Testis (tissue), 2 donors: ENCODE measurements at regions not wholly inside any gene's neighbourhood (a gene's known extent, or its start where the extent isn't known, plus 50 kb on each side); places are given as distances from the start of the nearest gene placed in this dataset.

Experiments used
- DNase-seq: peaks from one replicate; pipeline ENCODE4 v3.0.0-alpha.2; 2019
- H3K27ac ChIP-seq, 2 donors: fragments of 200-600 bp; sonication (generic); one replicate each; pipeline ENCODE4 v1.5.1; 2019
- H3K27me3 ChIP-seq: fragments of 200-600 bp; sonication (generic); one replicate; pipeline ENCODE4 v1.5.1; 2019
- H3K36me3 ChIP-seq: fragments of 200-600 bp; sonication (generic); one replicate; pipeline ENCODE4 v1.5.1; 2017; ENCODE audit warnings: low read depth; ENCODE audit errors: missing control alignments
- H3K4me1 ChIP-seq: fragments of 200-600 bp; sonication (generic); one replicate; pipeline ENCODE4 v1.5.1; 2019
- H3K4me3 ChIP-seq, 2 donors: fragments of 200-600 bp; sonication (generic); one replicate each; pipeline ENCODE4 v1.5.1; 2017 to 2019
- H3K9me3 ChIP-seq: fragments of 200-600 bp; sonication (generic); one replicate; pipeline ENCODE4 v1.5.1; 2017
- POLR2A ChIP-seq: fragments of 450-650 bp; IDR thresholded peaks from one replicate; pipeline ENCODE4 v1.6.1; 2017; ENCODE audit warnings: antibody characterized with exemption, mild to moderate bottlenecking, moderate library complexity
- WGBS, 2 donors: methylation state at CpG; one replicate each; pipeline ENCODE4 v1.1.5; 2018; 5-methylcytosine and 5-hydroxymethylcytosine counted together
- intact Hi-C: fragments of 100-400 bp; cut with DNase I; formaldehyde crosslinking; loops from one replicate; pipeline ENCODE4 v1.15.1; 2023; ENCODE audit warnings: low total_unique reads
- TF ChIP-seq, protein P1 (sequence below), 3 experiments: fragments of 450-650 bp in 2 of 3; fragments of 200-600 bp in 1 of 3; sonication (generic) in 1 of 3; IDR thresholded peaks; one replicate each; pipeline ENCODE4 v1.5.1; 2016 to 2019; ENCODE audit warnings: antibody characterized with exemption in 3 of 3, mild to moderate bottlenecking in 2 of 3, moderate library complexity in 1 of 3

- WGBS, 2 donors = 63 to 70% methylated on average over 3 of the region's 3 CpGs
- H3K36me3 ChIP-seq = no peaks in the 10 kb centered on the region
- TF ChIP-seq, protein P1, sequence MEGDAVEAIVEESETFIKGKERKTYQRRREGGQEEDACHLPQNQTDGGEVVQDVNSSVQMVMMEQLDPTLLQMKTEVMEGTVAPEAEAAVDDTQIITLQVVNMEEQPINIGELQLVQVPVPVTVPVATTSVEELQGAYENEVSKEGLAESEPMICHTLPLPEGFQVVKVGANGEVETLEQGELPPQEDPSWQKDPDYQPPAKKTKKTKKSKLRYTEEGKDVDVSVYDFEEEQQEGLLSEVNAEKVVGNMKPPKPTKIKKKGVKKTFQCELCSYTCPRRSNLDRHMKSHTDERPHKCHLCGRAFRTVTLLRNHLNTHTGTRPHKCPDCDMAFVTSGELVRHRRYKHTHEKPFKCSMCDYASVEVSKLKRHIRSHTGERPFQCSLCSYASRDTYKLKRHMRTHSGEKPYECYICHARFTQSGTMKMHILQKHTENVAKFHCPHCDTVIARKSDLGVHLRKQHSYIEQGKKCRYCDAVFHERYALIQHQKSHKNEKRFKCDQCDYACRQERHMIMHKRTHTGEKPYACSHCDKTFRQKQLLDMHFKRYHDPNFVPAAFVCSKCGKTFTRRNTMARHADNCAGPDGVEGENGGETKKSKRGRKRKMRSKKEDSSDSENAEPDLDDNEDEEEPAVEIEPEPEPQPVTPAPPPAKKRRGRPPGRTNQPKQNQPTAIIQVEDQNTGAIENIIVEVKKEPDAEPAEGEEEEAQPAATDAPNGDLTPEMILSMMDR (IDR thresholded peaks at IDR 0.05) = no peak
- no peak for TF ChIP-seq POLR2A
- H3K27me3 ChIP-seq = no peaks in the 10 kb centered on the region
- H3K27ac ChIP-seq = no peak overlapping the region
- no peak for DNase-seq
- no peaks in the 10 kb centered on the region for H3K9me3 ChIP-seq
- H3K4me1 ChIP-seq = no peaks in the 10 kb centered on the region
- H3K4me3 ChIP-seq = no peak overlapping the region
- intact Hi-C loops = no loop called here
Observed at GRCh38 chr17:51423421-51424160, 163.2 kb downstream of the UTP18 start.

DNA sequence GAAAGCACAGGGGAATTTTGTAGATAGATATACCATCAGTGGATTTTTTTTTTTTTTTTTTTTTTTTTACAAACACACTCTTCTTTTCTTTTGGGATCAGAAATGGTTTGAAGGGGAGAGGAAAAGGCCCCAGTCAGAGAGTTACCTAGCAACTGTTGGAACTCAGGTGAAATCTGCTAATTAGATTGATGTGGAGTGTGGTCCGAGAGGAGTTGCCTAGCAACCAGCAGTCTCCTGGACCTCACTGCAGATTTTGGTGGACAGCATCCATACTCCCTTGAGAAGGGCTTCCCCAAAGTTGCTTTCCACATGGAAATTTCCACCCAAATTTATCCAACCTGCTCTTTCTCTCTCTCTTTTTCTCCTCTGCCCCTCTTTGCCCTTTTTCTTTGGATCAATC lies 165.4 kb downstream of the UTP18 start:
- Histone ChIP-seq H3K9me3 (no peaks in the 10 kb centered on the region), H3K4me1 (no peaks in the 10 kb centered on the region), H3K27me3 (no peaks in the 10 kb centered on the region), H3K27ac (no peak overlapping the region), H3K4me3 (no peak overlapping the region), H3K36me3 (no peaks in the 10 kb centered on the region)
- intact Hi-C loops = no loop called here
- 61 to 65% methylated on average over 1 of the region's 1 CpG for WGBS, 2 donors
- no peak for DNase-seq
- no peak for TF ChIP-seq POLR2A
- TF ChIP-seq, protein P1 (IDR thresholded peaks at IDR 0.05) = no peak

- no peaks in the 10 kb centered on the region for H3K36me3 ChIP-seq
- TF ChIP-seq POLR2A = no peak
- TF ChIP-seq, protein P1 (IDR thresholded peaks at IDR 0.05) = no peak
- H3K27ac ChIP-seq = no peak overlapping the region
- no peaks in the 10 kb centered on the region for H3K9me3 ChIP-seq
- 50 to 56% methylated on average over 7 of the region's 7 CpGs for WGBS, 2 donors
- H3K27me3 ChIP-seq = no peaks in the 10 kb centered on the region
- no peaks in the 10 kb centered on the region for H3K4me1 ChIP-seq
- no peak overlapping the region for H3K4me3 ChIP-seq
- DNase-seq = no peak
- intact Hi-C loops = no loop called here
Observed at GRCh38 chr17:51427323-51427811, 167.0 kb downstream of the UTP18 start.

- Histone ChIP-seq H3K4me3 (no peak overlapping the region), H3K9me3 (no peaks in the 10 kb centered on the region), H3K4me1 (no peaks in the 10 kb centered on the region), H3K36me3 (no peaks in the 10 kb centered on the region), H3K27me3 (no peaks in the 10 kb centered on the region), H3K27ac (no peak overlapping the region)
- no peak for DNase-seq
- 54 to 63% methylated on average over 4 of the region's 4 CpGs for WGBS, 2 donors
- no peak for TF ChIP-seq POLR2A
- TF ChIP-seq, protein P1 (IDR thresholded peaks at IDR 0.05) = no peak
- intact Hi-C loops = no loop called here
Observed at GRCh38 chr17:51427856-51428255, 167.5 kb downstream of the UTP18 start.
